ENCODE measurements at regions not wholly inside any gene's neighbourhood (a gene's known extent, or its start where the extent isn't known, plus 50 kb on each side); places are given as distances from the start of the nearest gene placed in this dataset.

- Histone ChIP-seq H3K27ac (ENCODE audit: low read length) (no peak overlapping the region), H3K4me1 (ENCODE audit: control insufficient read depth, insufficient read depth, low read length) (no peaks in the 10 kb centered on the region), H3K27me3 (ENCODE audit: control insufficient read depth, insufficient read depth, low read length) (no peaks in the 10 kb centered on the region), H3K36me3 (ENCODE audit: control insufficient read depth, insufficient read depth, low read length) (no peaks in the 10 kb centered on the region), H3K9me3 (ENCODE audit: control insufficient read depth, insufficient read depth, low read depth, low read length) (no peaks in the 10 kb centered on the region), H3K4me3 (ENCODE audit: low read depth in 2 of 2, low read length in 2 of 2) (no peak overlapping the region)
- no TSS peak for BruUV-seq (replicated peaks)
- in situ Hi-C loops (cut with HindIII; ENCODE audit: low pct_unique_long_range_greater_than_20kb, low sequenced_read_pairs): no loop called here
- CTCF ChIA-PET: no interaction called here
- TF ChIP-seq POLR2AphosphoS5 (IDR thresholded peaks at IDR 0.05; ENCODE audit: low read depth, low read length) (no peak), SIN3A (IDR thresholded peaks at IDR 0.05; ENCODE audit: borderline replicate concordance, insufficient read depth, low read depth, low read length) (no peak)
- DNase-seq (ENCODE audit: low read depth, low spot score) (no peak), ATAC-seq (no peak)
- intact Hi-C loops (cut with micrococcal nuclease; ENCODE audit: unreplicated experiment): no loop called here
- POLR2A ChIA-PET: no interaction called here
These were observed 435.3 kb downstream of the CYLC2 start for GRCh38 chr9:103430469-103430868.

DNA sequence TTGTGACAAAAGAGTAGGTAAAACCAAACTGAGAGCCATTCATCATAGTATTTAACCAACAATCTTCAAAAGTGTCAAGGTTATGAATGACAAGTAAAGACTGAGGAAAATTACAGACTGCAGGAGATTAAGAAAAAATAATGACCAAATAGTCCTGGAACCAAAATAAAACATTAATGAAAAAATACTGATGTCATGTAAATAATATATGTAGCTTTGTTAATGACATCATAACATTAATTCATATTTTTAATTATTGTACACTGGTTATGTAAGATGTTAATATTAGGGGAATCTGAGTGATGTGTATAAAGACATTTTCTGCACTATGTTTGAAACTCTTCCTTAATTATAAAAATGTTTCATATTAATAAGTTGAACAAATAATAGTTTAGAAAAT lies 436.7 kb downstream of the CYLC2 start:
- ATAC-seq: no peak
- no peak for DNase-seq (ENCODE audit: low read depth, low spot score)
- H3K4me3 ChIP-seq (ENCODE audit: low read depth in 2 of 2, low read length in 2 of 2): no peak overlapping the region
- TF ChIP-seq CTCF (IDR thresholded peaks at IDR 0.05) (no peak), SIN3A (IDR thresholded peaks at IDR 0.05; ENCODE audit: borderline replicate concordance, insufficient read depth, low read depth, low read length) (no peak), POLR2AphosphoS5 (IDR thresholded peaks at IDR 0.05; ENCODE audit: low read depth, low read length) (no peak), TCF7L2 (IDR thresholded peaks at IDR 0.05; ENCODE audit: low read depth, low read length) (no peak)
- TF ChIP-seq, protein P1, sequence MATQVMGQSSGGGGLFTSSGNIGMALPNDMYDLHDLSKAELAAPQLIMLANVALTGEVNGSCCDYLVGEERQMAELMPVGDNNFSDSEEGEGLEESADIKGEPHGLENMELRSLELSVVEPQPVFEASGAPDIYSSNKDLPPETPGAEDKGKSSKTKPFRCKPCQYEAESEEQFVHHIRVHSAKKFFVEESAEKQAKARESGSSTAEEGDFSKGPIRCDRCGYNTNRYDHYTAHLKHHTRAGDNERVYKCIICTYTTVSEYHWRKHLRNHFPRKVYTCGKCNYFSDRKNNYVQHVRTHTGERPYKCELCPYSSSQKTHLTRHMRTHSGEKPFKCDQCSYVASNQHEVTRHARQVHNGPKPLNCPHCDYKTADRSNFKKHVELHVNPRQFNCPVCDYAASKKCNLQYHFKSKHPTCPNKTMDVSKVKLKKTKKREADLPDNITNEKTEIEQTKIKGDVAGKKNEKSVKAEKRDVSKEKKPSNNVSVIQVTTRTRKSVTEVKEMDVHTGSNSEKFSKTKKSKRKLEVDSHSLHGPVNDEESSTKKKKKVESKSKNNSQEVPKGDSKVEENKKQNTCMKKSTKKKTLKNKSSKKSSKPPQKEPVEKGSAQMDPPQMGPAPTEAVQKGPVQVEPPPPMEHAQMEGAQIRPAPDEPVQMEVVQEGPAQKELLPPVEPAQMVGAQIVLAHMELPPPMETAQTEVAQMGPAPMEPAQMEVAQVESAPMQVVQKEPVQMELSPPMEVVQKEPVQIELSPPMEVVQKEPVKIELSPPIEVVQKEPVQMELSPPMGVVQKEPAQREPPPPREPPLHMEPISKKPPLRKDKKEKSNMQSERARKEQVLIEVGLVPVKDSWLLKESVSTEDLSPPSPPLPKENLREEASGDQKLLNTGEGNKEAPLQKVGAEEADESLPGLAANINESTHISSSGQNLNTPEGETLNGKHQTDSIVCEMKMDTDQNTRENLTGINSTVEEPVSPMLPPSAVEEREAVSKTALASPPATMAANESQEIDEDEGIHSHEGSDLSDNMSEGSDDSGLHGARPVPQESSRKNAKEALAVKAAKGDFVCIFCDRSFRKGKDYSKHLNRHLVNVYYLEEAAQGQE (IDR thresholded peaks at IDR 0.05; ENCODE audit: insufficient read depth in 1 of 2, low read depth in 2 of 2, low read length in 1 of 2): no peak
- in situ Hi-C loops (cut with HindIII; ENCODE audit: low pct_unique_long_range_greater_than_20kb, low sequenced_read_pairs) (no loop called here), intact Hi-C loops (cut with micrococcal nuclease; ENCODE audit: unreplicated experiment) (no loop called here)
- H3K27ac ChIP-seq (ENCODE audit: low read length): no peak overlapping the region
- no peaks in the 10 kb centered on the region for H3K9me3 ChIP-seq (ENCODE audit: control insufficient read depth, insufficient read depth, low read depth, low read length)
- H3K27me3 ChIP-seq (ENCODE audit: control insufficient read depth, insufficient read depth, low read length): no peaks in the 10 kb centered on the region
- H3K36me3 ChIP-seq (ENCODE audit: control insufficient read depth, insufficient read depth, low read length): no peaks in the 10 kb centered on the region
- no TSS peak for BruUV-seq (replicated peaks)
- ChIA-PET POLR2A (no interaction called here), CTCF (no interaction called here)
- H3K4me1 ChIP-seq (ENCODE audit: control insufficient read depth, insufficient read depth, low read length): no peaks in the 10 kb centered on the region

DNA sequence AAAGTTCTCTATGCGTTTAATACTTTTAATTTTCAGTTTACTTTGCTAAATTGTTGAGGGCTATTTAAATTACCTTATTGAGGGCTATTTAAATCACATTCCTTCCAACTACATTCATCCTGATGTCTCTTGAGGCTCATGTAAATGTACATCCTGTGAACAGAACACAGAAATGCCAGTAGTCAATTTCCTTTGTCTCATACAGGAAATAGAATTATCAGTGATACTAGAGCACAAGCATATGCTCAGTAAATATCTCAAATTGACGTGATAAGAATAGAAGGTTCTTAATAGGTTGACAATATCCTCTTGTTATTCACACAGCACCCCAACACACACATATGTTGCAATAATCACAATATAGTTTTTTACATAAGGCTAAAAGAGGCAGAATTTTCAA lies 449.0 kb downstream of the CYLC2 start:
- Histone ChIP-seq H3K9me3 (ENCODE audit: control insufficient read depth, insufficient read depth, low read depth, low read length) (no peaks in the 10 kb centered on the region), H3K27me3 (ENCODE audit: control insufficient read depth, insufficient read depth, low read length) (no peaks in the 10 kb centered on the region), H3K4me1 (ENCODE audit: control insufficient read depth, insufficient read depth, low read length) (no peaks in the 10 kb centered on the region), H3K4me3 (ENCODE audit: low read depth in 2 of 2, low read length in 2 of 2) (no peak overlapping the region), H3K27ac (ENCODE audit: low read length) (no peak overlapping the region), H3K36me3 (ENCODE audit: control insufficient read depth, insufficient read depth, low read length) (no peaks in the 10 kb centered on the region)
- TF ChIP-seq, protein P1 (IDR thresholded peaks at IDR 0.05; ENCODE audit: insufficient read depth in 1 of 2, low read depth in 2 of 2, low read length in 1 of 2): no peak
- TF ChIP-seq POLR2AphosphoS5 (IDR thresholded peaks at IDR 0.05; ENCODE audit: low read depth, low read length) (no peak), CTCF (IDR thresholded peaks at IDR 0.05) (no peak), TCF7L2 (IDR thresholded peaks at IDR 0.05; ENCODE audit: low read depth, low read length) (no peak), SIN3A (IDR thresholded peaks at IDR 0.05; ENCODE audit: borderline replicate concordance, insufficient read depth, low read depth, low read length) (no peak)
- intact Hi-C loops (cut with micrococcal nuclease; ENCODE audit: unreplicated experiment) (no loop called here), in situ Hi-C loops (cut with HindIII; ENCODE audit: low pct_unique_long_range_greater_than_20kb, low sequenced_read_pairs) (no loop called here)
- BruUV-seq (replicated peaks): no TSS peak
- ATAC-seq (no peak), DNase-seq (ENCODE audit: low read depth, low spot score) (no peak)
- ChIA-PET CTCF (no interaction called here), POLR2A (no interaction called here)
